AG04449 (cell line): ENCODE measurements at regions not wholly inside any gene's neighbourhood (a gene's known extent, or its start where the extent isn't known, plus 50 kb on each side); places are given as distances from the start of the nearest gene placed in this dataset.

Experiments used
- CTCF ChIA-PET: fragments of 350-600 bp; formaldehyde crosslinking; extraction: SDS; loops from one replicate; lab custom pipeline; 2021; ENCODE audit warnings: antibody characterized with exemption; lab: Yijun Ruan, JAX
- POLR2A ChIA-PET: fragments of 400-600, 350-600 bp; formaldehyde crosslinking; extraction: SDS; loops from one replicate; lab custom pipeline; 2020; ENCODE audit warnings: antibody characterized with exemption, inconsistent platforms; lab: Yijun Ruan, JAX
- DNase-seq: peaks from one replicate; pipeline ENCODE4 v3.0.0-alpha.2; 2010; ENCODE audit warnings: low read depth, low spot score
- H3K4me3 ChIP-seq: 2 replicates; pipeline ENCODE4 v1.5.1; 2011; ENCODE audit warnings: low read depth, mild to moderate bottlenecking, control low read depth, low read length
- TF ChIP-seq, protein P1 (sequence below): IDR thresholded peaks from one replicate; pipeline ENCODE4 v1.5.1; 2011; ENCODE audit warnings: mild to moderate bottlenecking, moderate library complexity, low read length, control low read depth, inconsistent platforms; ENCODE audit not compliant: insufficient read depth; ENCODE audit errors: missing control alignments

DNA sequence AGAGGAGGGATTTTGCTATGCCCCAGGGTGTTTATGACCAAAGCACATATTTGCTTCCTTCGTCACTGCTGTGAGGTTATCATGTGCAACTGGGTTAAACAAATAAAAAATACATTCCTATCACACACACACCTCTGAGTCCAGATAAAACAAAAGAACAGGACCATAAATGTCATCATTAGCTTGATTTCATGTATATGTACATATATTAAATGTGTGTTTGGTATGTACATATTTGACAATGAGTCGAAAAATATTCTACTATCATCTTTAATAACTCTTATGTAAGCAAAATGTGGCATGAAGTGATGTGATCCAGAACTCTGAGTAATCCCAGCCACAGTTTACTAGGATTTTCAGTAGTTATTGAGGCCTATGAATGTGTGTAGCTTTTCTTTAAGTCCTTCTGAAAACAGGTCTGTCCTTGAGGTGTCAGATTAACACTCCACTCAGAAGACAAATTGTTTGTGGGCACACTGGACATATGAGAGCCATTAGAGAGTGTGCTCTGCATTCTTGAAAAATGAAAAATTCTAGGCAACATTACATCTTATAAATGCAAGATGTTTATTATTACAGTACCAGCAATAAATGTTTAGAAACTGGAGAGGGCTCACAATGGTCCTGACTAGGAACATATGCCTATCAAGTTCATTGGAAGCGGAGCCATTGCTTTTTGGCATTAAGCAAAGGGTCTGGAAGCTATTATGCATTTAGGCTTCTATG lies 335.1 kb upstream of the SEMA3A start:
- ChIA-PET POLR2A (no interaction called here), CTCF (no interaction called here)
- TF ChIP-seq, protein P1, sequence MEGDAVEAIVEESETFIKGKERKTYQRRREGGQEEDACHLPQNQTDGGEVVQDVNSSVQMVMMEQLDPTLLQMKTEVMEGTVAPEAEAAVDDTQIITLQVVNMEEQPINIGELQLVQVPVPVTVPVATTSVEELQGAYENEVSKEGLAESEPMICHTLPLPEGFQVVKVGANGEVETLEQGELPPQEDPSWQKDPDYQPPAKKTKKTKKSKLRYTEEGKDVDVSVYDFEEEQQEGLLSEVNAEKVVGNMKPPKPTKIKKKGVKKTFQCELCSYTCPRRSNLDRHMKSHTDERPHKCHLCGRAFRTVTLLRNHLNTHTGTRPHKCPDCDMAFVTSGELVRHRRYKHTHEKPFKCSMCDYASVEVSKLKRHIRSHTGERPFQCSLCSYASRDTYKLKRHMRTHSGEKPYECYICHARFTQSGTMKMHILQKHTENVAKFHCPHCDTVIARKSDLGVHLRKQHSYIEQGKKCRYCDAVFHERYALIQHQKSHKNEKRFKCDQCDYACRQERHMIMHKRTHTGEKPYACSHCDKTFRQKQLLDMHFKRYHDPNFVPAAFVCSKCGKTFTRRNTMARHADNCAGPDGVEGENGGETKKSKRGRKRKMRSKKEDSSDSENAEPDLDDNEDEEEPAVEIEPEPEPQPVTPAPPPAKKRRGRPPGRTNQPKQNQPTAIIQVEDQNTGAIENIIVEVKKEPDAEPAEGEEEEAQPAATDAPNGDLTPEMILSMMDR, result no peak
- H3K4me3 ChIP-seq, result no peak overlapping the region
- DNase-seq, result no peak

GRCh38 chr7:84528756-84529479 lies 334.3 kb upstream of the SEMA3A start:
- DNase-seq, result no peak
- POLR2A ChIA-PET, result no interaction called here
- CTCF ChIA-PET, result no interaction called here
- no peak overlapping the region for H3K4me3 ChIP-seq
- TF ChIP-seq, protein P1, result no peak

DNA sequence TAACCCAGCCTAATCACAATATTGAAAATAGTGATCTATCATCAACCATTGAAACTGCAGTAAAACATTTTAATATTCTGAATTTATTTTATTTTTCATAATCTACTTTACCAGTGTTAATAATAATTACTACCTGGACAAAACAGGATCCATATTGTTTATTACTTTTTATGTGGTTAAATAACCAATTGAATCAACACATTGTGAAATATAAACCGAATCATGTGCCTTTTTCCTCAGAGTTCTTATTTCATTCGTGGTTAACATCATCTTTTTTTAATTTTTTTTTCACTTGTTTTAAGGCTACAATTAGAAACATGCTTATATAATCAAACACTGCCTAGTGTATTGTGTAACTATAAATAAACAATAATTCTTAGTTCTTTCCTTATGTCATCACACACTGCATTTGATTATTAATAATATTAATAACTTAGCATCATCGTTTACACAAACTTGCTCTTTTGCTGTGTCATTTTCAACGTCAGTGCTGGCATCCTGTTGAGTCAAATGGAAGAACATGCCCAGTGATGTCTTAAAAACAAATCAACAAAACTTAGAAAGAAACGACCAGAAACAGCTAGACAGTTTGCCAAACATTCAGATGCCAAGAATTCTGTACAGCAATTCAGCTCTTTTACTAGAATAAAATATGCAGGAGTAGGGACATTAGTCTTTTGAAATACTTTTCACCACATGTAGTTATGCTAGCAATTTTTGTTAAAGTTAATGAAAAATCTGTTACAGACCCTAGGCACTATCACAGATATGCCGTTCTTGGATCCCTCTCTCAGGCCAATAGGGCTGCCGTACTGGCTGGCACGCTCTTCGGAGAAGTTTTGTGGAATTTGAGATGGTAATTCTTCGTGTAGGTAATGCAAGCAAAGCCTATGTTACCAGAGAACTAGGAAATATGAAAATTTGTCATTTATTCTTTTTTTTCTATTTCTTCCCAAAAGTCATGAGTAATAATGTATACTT lies 330.4 kb upstream of the SEMA3A start:
- CTCF ChIA-PET, result no interaction called here
- DNase-seq, result peak; percentile 53
- POLR2A ChIA-PET, result no interaction called here

DNA sequence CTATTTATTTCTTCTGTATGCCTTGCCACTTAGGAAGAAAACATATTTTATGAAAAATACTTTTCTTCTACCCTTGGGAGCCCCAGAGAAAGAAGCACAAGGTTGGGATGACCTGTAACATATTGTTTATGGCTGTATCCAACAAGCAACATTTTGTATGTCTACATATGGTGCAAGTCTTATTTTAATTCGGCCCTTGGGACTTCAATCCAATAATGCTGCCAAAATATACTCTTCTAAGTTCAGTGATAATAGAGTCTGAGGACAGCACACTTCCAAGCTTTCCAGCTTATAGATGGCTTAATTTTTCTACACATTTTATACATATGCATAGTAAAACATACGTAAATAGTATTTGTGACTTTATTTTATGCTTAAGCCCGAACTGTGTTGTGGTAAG lies 318.5 kb upstream of the SEMA3A start:
- TF ChIP-seq, protein P1, result no peak
- CTCF ChIA-PET, result no interaction called here

More for the DNA sequence above, 330.4 kb upstream of the SEMA3A start:
- TF ChIP-seq, protein P1, result no peak
- H3K4me3 ChIP-seq, result no peak overlapping the region

DNA sequence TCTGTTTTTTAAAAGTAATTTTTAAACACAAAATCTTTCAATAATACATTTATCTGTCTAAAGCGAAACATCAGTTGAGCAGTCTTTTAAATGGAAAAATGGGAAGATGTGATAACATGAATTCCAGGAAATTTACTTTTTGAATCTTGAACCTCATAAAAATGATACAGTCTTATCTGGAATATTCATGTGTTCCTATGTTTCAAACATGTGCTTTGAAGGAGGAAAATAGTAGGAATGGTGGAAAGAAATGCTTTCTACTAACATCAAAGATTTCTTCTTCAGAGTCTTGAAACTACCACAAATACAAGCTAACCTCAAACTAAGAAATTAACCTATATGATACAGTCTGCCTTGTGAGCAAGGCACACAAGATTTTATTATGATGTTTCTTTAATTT lies 317.5 kb upstream of the SEMA3A start:
- TF ChIP-seq, protein P1, result no peak
- CTCF ChIA-PET, result no interaction called here
- DNase-seq, result no peak
- H3K4me3 ChIP-seq, result no peak overlapping the region
- POLR2A ChIA-PET, result no interaction called here

More for the DNA sequence above, 318.5 kb upstream of the SEMA3A start:
- no peak for DNase-seq
- no peak overlapping the region for H3K4me3 ChIP-seq
- POLR2A ChIA-PET, result no interaction called here

DNA sequence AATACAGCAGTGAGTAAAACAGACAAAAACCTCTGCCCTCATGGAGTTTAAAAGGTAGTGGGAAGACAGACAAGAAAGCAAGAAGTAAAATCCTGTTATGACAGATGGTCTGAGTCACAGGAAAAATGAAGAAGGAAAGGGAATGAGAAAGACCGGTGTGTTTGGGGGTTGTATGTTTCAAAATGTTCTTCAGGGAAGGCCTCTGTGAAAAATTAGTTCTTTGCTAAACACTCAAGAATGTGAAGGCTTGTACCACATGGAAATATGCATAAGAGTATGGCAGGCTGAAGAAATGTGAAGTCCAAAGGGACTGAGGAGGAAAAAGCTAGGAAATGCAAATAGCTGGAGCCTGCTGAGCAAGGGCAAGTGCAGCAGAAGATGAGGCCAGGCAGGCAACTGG lies 315.9 kb upstream of the SEMA3A start:
- TF ChIP-seq, protein P1, result no peak
- no peak overlapping the region for H3K4me3 ChIP-seq
- CTCF ChIA-PET, result no interaction called here
- peak; percentile 62 for DNase-seq
- POLR2A ChIA-PET, result no interaction called here
